ENCODE measurements at regions not wholly inside any gene's neighbourhood (a gene's known extent, or its start where the extent isn't known, plus 50 kb on each side); places are given as distances from the start of the nearest gene placed in this dataset.

DNA sequence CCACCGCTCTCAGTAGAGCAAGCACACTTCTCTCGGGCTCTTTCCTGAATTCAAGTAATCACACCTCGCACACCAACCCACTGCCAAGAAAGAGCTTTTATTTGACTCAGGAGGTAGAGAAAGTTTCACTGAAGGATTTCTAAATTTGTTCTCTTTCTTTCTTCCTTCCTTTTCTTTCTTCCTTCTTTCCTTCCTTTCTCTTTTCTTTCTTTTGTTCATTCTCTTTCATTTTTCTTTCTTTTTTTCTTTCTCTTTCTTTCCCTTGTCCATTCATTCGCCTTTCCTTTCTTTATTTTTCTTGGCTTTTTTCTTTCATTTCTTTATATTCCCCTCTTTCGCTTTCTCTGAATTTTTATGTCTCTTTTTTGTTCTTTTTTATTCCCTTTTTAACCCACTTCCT is 300.1 kb downstream of the ENC1 start:
- TF ChIP-seq, protein P1, sequence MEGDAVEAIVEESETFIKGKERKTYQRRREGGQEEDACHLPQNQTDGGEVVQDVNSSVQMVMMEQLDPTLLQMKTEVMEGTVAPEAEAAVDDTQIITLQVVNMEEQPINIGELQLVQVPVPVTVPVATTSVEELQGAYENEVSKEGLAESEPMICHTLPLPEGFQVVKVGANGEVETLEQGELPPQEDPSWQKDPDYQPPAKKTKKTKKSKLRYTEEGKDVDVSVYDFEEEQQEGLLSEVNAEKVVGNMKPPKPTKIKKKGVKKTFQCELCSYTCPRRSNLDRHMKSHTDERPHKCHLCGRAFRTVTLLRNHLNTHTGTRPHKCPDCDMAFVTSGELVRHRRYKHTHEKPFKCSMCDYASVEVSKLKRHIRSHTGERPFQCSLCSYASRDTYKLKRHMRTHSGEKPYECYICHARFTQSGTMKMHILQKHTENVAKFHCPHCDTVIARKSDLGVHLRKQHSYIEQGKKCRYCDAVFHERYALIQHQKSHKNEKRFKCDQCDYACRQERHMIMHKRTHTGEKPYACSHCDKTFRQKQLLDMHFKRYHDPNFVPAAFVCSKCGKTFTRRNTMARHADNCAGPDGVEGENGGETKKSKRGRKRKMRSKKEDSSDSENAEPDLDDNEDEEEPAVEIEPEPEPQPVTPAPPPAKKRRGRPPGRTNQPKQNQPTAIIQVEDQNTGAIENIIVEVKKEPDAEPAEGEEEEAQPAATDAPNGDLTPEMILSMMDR (conservative IDR thresholded peaks at IDR 0.05; ENCODE audit: low read depth, low read length): no peak
- TF ChIP-seq EZH2 (IDR thresholded peaks at IDR 0.05; ENCODE audit: low read length, unreplicated experiment) (no peak), EZH2phosphoT487 (IDR thresholded peaks at IDR 0.05; ENCODE audit: borderline replicate concordance, low read length) (no peak)
